HG02943 (cell line): ENCODE measurements at regions not wholly inside any gene's neighbourhood (a gene's known extent, or its start where the extent isn't known, plus 50 kb on each side); places are given as distances from the start of the nearest gene placed in this dataset.
"Not testable (repeated sequence)": the region's sequence is repeated elsewhere in the genome, so short reads cannot be mapped to it uniquely, and the experiment has no call there.

Experiments
- ATAC-seq: cut with Tn5 transposase; IDR thresholded peaks from one replicate; pipeline ENCODE4 v1.9.1; 2021; ENCODE audit warnings: mild to moderate bottlenecking, low read depth, moderate library complexity; ENCODE audit not compliant: unreplicated experiment

GRCh38 chr10:6986927-6987326 is 406.9 kb upstream of the PRKCQ start:
- ATAC-seq, result no peak

DNA sequence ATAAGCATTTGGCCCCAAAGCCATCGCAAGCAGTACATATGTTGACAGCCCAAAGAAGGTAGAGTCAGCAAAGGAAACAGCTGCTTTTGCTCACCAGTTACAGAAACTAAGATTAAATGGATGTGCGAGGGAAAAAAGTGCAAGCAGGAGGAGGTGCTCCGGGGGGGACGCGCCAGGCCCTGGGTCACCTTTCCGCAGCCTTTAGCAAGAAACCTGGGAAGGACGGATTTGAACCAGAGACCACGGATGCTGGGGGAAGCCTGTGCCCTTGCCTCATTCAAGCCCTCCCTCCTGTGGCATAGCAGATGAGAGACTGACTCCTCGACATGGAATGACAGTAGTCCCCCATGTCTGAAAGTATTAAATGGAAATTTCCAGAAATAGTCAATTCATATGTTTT is 405.6 kb upstream of the PRKCQ start:
- ATAC-seq, result no peak

GRCh38 chr10:6984971-6985370 is 404.9 kb upstream of the PRKCQ start:
- ATAC-seq, result no peak

- ATAC-seq, result not testable (repeated sequence)
These were observed 403.9 kb upstream of the PRKCQ start for GRCh38 chr10:6984016-6984415.

GRCh38 chr10:6980353-6980752 is 400.3 kb upstream of the PRKCQ start:
- no peak for ATAC-seq

DNA sequence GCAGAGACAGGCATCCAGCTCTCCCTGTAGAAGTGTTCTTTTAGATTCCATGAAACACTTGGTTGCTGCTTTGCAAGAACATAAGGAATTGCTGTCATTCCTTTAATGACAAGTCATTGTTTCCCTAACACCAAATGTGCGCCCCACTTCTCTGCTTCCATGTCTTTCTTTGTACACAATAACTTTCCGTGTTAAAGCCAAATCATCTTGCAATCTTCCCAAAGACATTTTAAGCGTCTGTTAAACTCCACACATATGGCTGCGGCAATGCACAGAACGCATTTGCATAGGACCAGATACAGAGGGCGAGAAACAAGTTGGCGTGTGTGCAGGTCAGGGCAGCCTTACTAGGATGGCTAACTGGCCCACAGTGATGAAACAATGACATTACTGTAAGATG is 399.3 kb upstream of the PRKCQ start:
- no peak for ATAC-seq

DNA sequence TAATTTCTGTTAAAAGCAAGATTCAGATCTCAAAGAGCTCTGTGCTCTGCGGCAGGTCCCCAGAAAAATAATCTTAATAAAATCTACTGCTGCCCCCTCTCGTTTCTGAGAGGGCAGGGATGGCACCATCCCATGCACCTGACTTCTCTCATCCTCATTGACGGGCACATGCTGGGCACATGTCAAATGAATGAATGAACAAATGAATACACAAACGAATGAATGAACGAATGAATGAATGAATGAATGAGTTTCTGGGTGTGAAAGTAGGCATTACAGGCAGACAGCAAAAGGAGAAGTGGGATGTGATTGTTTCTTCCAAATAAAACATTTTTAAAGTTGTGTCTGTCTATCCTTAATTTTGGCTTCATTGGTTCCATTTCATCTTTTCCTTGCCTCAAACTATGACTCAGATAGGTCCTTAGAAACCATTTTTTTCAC is 398.1 kb upstream of the PRKCQ start:
- no peak for ATAC-seq

GRCh38 chr10:6977398-6978186 is 397.5 kb upstream of the PRKCQ start:
- ATAC-seq, result no peak

GRCh38 chr10:6973899-6974298 is 393.8 kb upstream of the PRKCQ start:
- no peak for ATAC-seq

GRCh38 chr10:6972226-6972625 is 392.1 kb upstream of the PRKCQ start:
- ATAC-seq, result no peak

DNA sequence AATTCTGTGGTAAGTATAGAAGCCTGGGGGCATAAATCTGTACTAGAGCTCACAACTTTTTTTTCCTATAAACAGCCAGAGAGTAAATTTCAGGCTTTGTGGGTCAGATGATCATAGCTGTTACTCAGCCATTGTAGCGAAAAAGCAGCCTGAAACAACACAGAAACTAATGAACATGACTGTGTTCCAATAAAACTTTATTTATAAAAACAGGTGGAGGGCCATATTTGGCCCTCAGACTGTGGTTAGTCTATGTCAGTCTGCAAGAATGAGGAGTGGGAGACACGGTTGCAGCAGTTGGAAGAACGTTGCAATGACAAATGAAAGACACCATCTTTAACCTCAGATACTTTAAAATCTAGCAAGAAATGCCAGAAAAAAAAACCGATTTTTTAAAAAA is 389.6 kb upstream of the PRKCQ start:
- no peak for ATAC-seq

- no peak for ATAC-seq
These were observed 384.5 kb upstream of the PRKCQ start for GRCh38 chr10:6964543-6964942.

DNA sequence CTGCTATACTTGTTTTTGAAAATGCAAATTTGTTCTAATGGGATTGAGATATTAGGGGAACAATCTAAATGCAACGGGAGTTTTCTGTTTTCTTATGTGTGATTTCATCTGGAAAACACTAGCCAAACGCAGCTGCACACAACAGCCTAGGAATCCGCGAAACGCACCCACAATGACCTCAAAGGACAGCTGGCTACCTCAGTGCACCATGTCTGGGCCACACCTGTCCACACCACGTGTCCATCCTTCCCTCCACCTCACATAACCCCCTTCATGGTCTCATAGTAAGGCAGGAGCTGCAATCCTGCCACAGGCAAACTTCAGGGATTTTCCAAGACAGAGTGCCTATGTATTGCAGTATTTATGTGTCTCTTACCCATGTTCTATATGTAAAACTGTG is 382.5 kb upstream of the PRKCQ start:
- no peak for ATAC-seq

DNA sequence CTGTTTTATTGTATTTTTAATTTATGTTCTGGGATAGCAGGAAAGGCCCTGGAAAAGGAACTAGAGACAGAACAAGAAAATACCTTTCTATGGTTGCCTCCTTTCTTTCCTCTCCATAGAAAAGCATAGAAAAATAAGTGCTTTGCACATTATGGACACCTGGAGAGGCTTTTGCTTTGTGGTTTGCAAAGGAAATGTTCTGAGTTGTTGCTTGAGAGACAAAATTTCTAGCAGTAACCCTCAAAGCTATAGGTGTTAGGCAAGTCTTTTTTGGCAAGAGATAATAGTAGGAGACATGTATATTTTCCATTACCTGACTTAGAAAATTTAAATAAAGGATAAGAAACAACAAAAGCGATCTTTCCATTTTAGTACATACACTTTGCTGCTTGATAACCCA is 378.6 kb upstream of the PRKCQ start:
- ATAC-seq, result no peak

DNA sequence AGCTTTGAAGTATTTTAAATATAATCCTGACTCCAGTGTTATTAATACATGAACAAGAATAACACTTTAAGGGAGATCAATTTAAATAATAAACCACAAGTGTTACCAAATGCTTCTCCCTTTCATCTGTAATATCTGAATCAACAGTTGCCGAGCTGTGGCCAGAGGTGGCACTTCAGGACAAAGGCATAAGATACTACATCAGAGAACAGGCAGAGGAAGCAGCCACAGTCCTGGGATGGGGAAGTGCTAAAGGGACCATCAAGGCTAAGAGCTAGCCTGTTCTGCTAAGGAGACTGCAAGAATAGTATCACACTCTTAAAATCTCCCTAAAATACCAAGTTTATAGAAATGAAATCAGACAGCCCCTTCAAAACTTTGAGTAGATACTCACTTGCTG is 378.2 kb upstream of the PRKCQ start:
- ATAC-seq, result no peak

DNA sequence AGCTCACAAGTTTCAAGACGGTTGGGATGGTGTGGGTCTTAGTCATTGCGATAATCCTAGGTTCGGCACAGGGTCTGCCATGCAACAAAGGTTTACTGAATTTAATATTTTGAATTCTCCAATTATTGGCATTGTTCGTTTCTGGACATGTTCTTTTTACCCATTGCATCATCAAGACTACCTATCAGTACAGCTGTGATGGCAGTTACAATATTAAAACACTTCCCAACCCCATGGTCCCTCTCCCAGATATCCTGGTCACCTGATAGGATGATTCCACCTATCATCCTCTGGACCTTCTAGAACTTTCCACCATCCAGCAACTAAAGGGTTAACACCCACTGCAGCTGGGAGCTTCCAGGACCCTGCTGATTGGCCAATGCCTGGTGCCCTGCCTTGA is 377.8 kb upstream of the PRKCQ start:
- ATAC-seq, result no peak

DNA sequence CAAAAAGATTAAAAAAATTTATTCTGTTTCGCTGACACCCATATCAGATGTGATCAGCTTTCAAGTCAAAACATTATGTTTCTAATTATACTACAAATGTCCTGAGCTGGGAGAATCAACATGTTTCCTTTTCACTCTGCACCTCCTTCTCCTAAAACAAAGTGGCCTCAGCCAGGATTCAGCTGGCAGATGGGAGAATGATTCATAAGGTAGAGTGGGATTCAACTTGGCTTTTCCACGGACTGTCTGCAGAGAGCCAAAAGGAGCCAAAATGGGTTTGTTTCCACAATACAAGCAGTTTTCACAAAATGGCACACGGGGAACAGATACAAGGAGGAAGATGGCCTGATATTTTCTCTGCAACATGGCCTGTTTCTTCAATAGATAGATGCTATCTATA is 376.5 kb upstream of the PRKCQ start:
- ATAC-seq, result no peak

DNA sequence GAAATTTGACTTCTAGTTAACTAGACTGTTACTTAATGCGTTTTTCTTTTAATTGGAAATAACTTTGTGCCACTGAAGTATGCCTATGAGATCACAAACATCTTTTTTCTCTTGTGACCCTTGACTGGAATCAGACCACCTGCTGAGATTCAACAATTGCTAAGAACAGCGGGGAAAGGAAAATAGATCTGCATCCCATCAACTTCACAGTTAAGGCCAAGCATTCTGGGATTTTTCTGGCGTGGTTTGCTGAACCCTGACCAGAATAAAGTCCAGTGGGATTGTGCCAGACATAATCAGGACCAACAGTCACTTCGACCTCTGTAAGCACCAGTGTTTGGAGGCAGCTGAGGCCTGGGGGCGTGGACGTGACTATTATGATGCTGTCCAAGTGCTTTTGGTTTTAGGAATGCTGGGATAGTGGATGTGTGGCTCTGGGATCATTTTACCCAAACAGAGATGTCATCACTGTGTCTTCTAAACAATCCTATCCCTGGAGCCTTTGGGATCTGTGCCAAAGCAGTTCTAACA is 373.3 kb upstream of the PRKCQ start:
- ATAC-seq, result no peak

DNA sequence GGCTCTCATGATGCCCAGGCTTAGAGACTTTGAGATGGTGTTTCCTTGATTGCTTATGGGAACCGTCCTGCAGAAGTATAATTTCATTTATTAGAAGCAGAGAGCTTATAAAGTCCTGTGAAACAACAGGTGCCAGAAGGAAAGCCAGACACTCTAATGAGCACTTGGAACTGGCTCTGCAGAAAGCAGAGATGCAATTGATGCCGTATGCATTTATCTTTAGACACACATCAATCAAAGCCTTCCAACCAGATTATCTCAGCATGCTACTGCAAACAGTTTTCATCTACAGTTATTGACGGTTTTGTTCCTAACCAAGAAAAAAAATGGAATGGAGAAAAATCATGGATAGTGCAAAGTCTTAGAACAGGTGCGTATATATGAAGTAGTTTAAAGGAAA is 371.7 kb upstream of the PRKCQ start:
- no peak for ATAC-seq

DNA sequence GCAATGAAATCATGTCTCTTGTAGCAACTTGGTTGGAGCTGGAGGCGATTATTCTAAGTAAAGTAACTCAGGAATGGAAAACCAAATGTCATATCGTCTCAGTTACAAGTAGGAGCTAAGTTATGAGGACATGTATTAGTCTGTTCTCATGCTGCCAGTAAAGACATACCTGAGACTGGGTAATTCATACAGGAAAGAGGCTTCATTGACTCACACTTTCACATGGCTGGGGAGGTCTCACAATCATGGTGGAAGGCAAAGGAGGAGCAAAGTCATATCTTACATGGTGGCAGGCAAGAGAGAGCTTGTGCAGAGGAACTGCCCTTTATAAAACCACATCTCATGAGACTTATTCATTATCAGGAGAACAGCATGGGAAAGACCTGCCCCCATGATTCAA is 370.1 kb upstream of the PRKCQ start:
- ATAC-seq, result no peak

DNA sequence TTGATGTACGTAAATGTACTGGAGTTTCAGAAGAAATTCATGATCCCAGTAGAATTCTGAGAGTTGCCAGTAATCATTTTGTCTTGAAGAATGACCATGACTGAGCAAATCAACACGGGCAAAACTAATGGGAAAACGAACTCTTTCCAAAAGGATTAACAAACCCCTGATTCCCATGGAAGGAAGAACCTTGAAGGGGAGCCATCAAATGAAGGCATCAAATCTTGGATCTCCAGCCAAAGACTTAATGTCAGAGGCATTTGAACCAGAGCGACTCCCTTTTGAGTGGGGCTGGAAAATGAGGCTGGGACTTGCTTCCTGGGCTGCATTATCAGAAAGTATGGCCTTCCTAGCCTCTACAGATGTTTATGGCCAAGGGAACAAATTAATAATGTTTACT is 364.4 kb upstream of the PRKCQ start:
- ATAC-seq, result no peak

GRCh38 chr10:6938384-6938783 is 358.3 kb upstream of the PRKCQ start:
- no peak for ATAC-seq

DNA sequence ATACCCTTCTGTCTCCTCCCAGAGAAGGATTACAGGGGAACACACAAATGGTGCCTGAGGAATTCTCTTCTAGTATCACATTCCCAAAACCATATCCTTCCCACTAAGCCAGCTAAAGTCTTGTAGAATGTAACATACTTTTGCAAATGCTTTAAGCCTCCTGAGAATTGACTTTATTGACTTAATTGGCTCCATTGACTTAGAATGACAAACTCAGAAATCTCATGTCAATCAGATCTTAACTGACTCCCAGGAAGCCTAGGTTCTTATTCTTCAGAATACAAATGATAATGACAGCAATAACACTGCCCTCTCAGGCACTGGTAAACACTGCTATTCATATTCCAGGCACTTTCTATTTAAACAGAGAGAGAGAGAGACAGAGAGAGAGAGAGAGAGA is 356.9 kb upstream of the PRKCQ start:
- no peak for ATAC-seq
